T-cell (primary cell): ENCODE measurements at regions not wholly inside any gene's neighbourhood (a gene's known extent, or its start where the extent isn't known, plus 50 kb on each side); places are given as distances from the start of the nearest gene placed in this dataset.

Experiments used
- ATAC-seq, 4 experiments: fragments of 200-7000 bp in 3 of 4; fragments of 150-1000 bp in 1 of 4; cut with Tn5 transposase; replicated peaks in 1 of 4; 1 replicate in 3 of 4; 2 replicates in 1 of 4; pipeline ENCODE4 v1.10.0; 2021; ENCODE audit warnings: moderate library complexity in 3 of 4, mild to moderate bottlenecking in 2 of 4, moderate number of reproducible peaks in 1 of 4
- CTCF ChIA-PET, 2 donors: fragments of 300-600 bp; sonication (Branson Sonifier 250); formaldehyde crosslinking; loops; one replicate each; lab custom pipeline; 2022; ENCODE audit warnings: antibody characterized with exemption in 2 of 2; lab: Charles Lee
- POLR2A ChIA-PET, 2 donors: fragments of 300-600 bp; sonication (Branson Sonifier 250); formaldehyde crosslinking; loops; one replicate each; lab custom pipeline; 2022; ENCODE audit warnings: antibody characterized with exemption in 2 of 2; lab: Charles Lee
- DNase-seq, 35 experiments: peaks; one replicate each; pipeline versions ENCODE4 v3.0.0 to v3.0.0-alpha.2; 2013 to 2023
- H3K27ac ChIP-seq: one replicate; pipeline ENCODE4 v1.5.1; 2013; ENCODE audit warnings: low read length
- H3K27me3 ChIP-seq, 2 experiments: replicated peaks in 1 of 2; 1 replicate in 1 of 2; 2 replicates in 1 of 2; pipeline versions ENCODE4 v1.6.1 to v1.7.0; 2013; ENCODE audit warnings: low read length in 1 of 2, mixed read lengths in 1 of 2; ENCODE audit not compliant: control insufficient read depth in 2 of 2, insufficient read depth in 2 of 2; ENCODE audit errors: extremely low read depth in 1 of 2
- H3K36me3 ChIP-seq, 2 donors: 1 replicate in 1 of 2; 2 replicates in 1 of 2; pipeline versions ENCODE4 v1.6.1 to v1.7.0; 2013; ENCODE audit warnings: low read length in 1 of 2; ENCODE audit not compliant: control insufficient read depth in 2 of 2, insufficient read depth in 1 of 2; ENCODE audit errors: extremely low read depth in 1 of 2
- H3K4me1 ChIP-seq, 2 experiments: 1 replicate in 1 of 2; 2 replicates in 1 of 2; pipeline versions ENCODE4 v1.6.1 to v1.7.0; 2013; ENCODE audit warnings: low read length in 2 of 2, mixed read lengths in 1 of 2; ENCODE audit not compliant: insufficient read depth in 2 of 2, control insufficient read depth in 1 of 2; ENCODE audit errors: extremely low read depth in 1 of 2
- H3K4me3 ChIP-seq, 2 donors: 1 replicate in 1 of 2; 2 replicates in 1 of 2; pipeline versions ENCODE4 v1.5.1 to v1.7.0; 2013; ENCODE audit warnings: mild to moderate bottlenecking in 2 of 2, low read length in 1 of 2, moderate library complexity in 1 of 2; ENCODE audit not compliant: control insufficient read depth in 1 of 2; ENCODE audit errors: extremely low read depth in 1 of 2
- H3K9me3 ChIP-seq: 2 replicates; pipeline ENCODE4 v1.7.0; 2013
- H3K27ac Mint-ChIP-seq, 2 donors: one replicate each; pipeline ENCODE4 v1.8.0; 2020 to 2021; ENCODE audit warnings: mild to moderate bottlenecking in 2 of 2, mixed read lengths in 2 of 2
- H3K27me3 Mint-ChIP-seq, 2 donors: one replicate each; pipeline ENCODE4 v1.8.0; 2021 to 2022; ENCODE audit warnings: mixed read lengths in 2 of 2
- H3K36me3 Mint-ChIP-seq: one replicate; pipeline ENCODE4 v1.8.0; 2021; ENCODE audit warnings: mixed read lengths
- H3K4me1 Mint-ChIP-seq, 3 donors: one replicate each; pipeline ENCODE4 v1.8.0; 2020 to 2022; ENCODE audit warnings: mixed read lengths in 3 of 3, mild to moderate bottlenecking in 1 of 3
- H3K4me3 Mint-ChIP-seq, 3 donors: one replicate each; pipeline ENCODE4 v1.8.0; 2020 to 2022; ENCODE audit warnings: mild to moderate bottlenecking in 3 of 3, mixed read lengths in 3 of 3, moderate library complexity in 3 of 3
- H3K9me3 Mint-ChIP-seq, 3 donors: one replicate each; pipeline ENCODE4 v1.8.0; 2020 to 2022; ENCODE audit warnings: mixed read lengths in 3 of 3
- WGBS: methylation state at CpG from one replicate; pipeline ENCODE4 v1.1.5; 2013; ENCODE audit warnings: missing lambda C conversion rate; ENCODE audit not compliant: insufficient coverage; 5-methylcytosine and 5-hydroxymethylcytosine counted together

DNA sequence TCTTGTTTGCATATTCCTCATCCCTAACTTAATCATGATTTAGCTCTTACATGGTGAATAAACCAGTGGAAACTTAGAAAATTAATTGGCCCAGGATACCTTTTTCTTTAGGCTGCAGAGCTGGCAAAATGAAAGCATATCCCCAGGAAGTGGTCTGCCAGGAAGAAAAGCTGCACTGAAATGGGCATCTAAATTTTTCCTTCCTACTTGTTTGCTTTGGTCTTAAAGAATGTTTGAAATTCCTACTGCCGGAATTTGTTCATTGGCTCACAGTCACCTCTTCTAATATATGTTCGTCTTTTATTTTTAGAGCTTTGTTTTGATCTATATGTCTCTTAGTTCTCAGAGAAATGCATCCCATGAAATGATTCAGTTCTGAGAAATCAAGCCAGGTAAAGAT is 113.2 kb upstream of the ELL2 start:
- H3K9me3 ChIP-seq: no peaks in the 10 kb centered on the region
- no peaks in the 10 kb centered on the region for H3K4me1 ChIP-seq
- no CpG with 5 or more reads among the region's 2 CpGs for WGBS
- no peak for DNase-seq
- Mint-ChIP-seq H3K27ac (no peak overlapping the region), H3K9me3 (no peaks in the 10 kb centered on the region), H3K4me3 (no peak overlapping the region), H3K36me3 (no peaks in the 10 kb centered on the region), H3K27me3 (no peaks in the 10 kb centered on the region), H3K4me1 (no peaks in the 10 kb centered on the region)
- H3K27me3 ChIP-seq: no peaks in the 10 kb centered on the region
- no peaks in the 10 kb centered on the region for H3K36me3 ChIP-seq
- ChIA-PET CTCF (no interaction called here), POLR2A (interaction anchor here in 1 of 2 donors (0.5 kb wide), 1 partner anchor 196 kb away, joined by 5 read pairs; no protein-coding TSS in a partner anchor)
- no peak overlapping the region for H3K4me3 ChIP-seq
- no peak for ATAC-seq
- H3K27ac ChIP-seq: no peak overlapping the region

DNA sequence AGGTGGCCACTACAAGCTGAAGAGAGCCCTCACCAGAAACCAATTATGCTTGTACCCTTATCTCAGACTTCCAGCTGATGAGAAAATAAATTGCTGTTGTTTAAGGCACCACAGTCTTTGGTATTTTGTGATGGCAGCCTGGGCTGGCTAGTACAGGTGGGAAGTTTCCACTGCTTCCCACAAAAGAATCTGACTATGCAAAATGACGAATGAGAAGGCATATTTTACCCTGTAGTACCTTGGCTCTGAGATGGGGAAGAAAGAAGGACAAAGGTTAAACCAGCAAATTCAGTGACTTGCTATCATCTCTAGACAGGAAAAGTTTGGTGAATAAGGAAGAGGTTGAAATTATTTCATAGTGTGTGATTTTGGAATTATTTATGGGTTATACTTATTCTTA is 112.8 kb upstream of the ELL2 start:
- Mint-ChIP-seq H3K27ac (no peak overlapping the region), H3K36me3 (no peaks in the 10 kb centered on the region), H3K9me3 (no peaks in the 10 kb centered on the region), H3K4me1 (no peaks in the 10 kb centered on the region), H3K27me3 (no peaks in the 10 kb centered on the region), H3K4me3 (no peak overlapping the region)
- DNase-seq: no peak
- Histone ChIP-seq H3K27me3 (no peaks in the 10 kb centered on the region), H3K4me1 (no peaks in the 10 kb centered on the region), H3K9me3 (no peaks in the 10 kb centered on the region), H3K4me3 (no peak overlapping the region), H3K36me3 (no peaks in the 10 kb centered on the region), H3K27ac (no peak overlapping the region)
- no peak for ATAC-seq
- CTCF ChIA-PET: no interaction called here
- no CpG with 5 or more reads among the region's 1 CpG for WGBS
- POLR2A ChIA-PET: interaction anchor here in 1 of 2 donors (0.5 kb wide), 1 partner anchor 197 kb away, joined by 5 read pairs; no protein-coding TSS in a partner anchor

DNA sequence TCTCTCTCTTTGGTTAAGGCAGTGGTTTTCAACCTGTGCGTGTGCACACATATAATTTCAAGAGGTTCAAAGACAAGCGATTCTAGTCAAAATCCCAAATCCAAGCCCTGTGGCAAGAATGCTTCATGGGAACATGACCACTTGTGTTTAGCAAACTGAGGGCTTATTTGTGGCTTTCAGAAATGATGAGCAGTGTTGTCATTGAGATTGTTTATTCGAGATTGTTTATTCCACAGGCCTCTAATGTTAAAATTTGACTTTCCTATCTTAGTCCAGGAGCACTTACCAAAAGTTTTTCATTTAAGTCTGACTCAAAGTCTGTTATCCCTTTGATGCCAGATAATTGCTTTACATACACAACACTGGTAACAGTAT is 111.1 kb upstream of the ELL2 start:
- H3K9me3 Mint-ChIP-seq: no peaks in the 10 kb centered on the region
- ATAC-seq: no peak
- Histone ChIP-seq H3K4me3 (no peak overlapping the region), H3K9me3 (no peaks in the 10 kb centered on the region), H3K36me3 (no peaks in the 10 kb centered on the region), H3K27me3 (no peaks in the 10 kb centered on the region), H3K27ac (no peak overlapping the region), H3K4me1 (no peaks in the 10 kb centered on the region)
- H3K4me1 Mint-ChIP-seq: no peaks in the 10 kb centered on the region
- H3K36me3 Mint-ChIP-seq: no peaks in the 10 kb centered on the region
- no peak overlapping the region for H3K27ac Mint-ChIP-seq
- no peak for DNase-seq
- H3K4me3 Mint-ChIP-seq: no peak overlapping the region
- ChIA-PET CTCF (no interaction called here), POLR2A (no interaction called here)
- WGBS: no CpG with 5 or more reads among the region's 3 CpGs
- H3K27me3 Mint-ChIP-seq: no peaks in the 10 kb centered on the region

DNA sequence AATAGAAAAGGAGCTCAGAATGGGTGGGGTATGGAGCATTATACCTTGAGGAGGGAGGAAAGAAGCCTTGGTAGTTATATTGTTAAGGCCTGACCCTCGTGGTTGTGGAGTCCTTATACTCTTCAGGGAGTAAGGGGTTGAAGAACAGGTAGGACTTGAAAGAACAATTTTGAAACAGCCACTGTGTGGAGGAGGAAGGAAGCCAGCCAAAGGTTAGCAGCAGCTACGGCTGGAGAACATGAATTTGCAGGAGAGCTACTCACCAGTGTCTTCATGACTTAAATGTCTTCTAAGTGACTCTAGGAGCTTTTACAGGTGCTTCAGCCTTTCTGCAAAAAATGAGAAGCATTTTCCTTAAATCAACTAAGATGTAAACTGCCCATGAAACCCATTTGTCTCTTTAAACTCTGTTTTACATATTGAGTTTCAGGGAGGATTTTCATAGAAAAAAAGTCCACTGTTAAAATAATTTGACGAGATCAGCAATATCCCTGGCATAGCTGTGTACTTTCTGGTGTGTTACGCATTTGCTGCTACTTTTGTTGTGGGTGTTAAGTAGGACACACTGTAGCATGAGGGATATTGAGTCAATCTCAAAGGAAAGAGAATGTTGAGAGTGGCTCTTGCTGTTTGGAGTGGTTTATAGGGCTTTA is 110.6 kb upstream of the ELL2 start:
- no peaks in the 10 kb centered on the region for H3K9me3 ChIP-seq
- H3K27ac ChIP-seq: no peak overlapping the region
- no peaks in the 10 kb centered on the region for H3K4me1 ChIP-seq
- H3K4me3 Mint-ChIP-seq: no peak overlapping the region
- no peaks in the 10 kb centered on the region for H3K36me3 Mint-ChIP-seq
- DNase-seq (no peak), ATAC-seq (no peak)
- no peaks in the 10 kb centered on the region for H3K4me1 Mint-ChIP-seq
- no peaks in the 10 kb centered on the region for H3K27me3 Mint-ChIP-seq
- no peaks in the 10 kb centered on the region for H3K36me3 ChIP-seq
- no peaks in the 10 kb centered on the region for H3K9me3 Mint-ChIP-seq
- POLR2A ChIA-PET: no interaction called here
- CTCF ChIA-PET: no interaction called here
- no peak overlapping the region for H3K4me3 ChIP-seq
- WGBS: 77% methylated on average over 4 of the region's 4 CpGs
- no peak overlapping the region for H3K27ac Mint-ChIP-seq
- no peaks in the 10 kb centered on the region for H3K27me3 ChIP-seq

DNA sequence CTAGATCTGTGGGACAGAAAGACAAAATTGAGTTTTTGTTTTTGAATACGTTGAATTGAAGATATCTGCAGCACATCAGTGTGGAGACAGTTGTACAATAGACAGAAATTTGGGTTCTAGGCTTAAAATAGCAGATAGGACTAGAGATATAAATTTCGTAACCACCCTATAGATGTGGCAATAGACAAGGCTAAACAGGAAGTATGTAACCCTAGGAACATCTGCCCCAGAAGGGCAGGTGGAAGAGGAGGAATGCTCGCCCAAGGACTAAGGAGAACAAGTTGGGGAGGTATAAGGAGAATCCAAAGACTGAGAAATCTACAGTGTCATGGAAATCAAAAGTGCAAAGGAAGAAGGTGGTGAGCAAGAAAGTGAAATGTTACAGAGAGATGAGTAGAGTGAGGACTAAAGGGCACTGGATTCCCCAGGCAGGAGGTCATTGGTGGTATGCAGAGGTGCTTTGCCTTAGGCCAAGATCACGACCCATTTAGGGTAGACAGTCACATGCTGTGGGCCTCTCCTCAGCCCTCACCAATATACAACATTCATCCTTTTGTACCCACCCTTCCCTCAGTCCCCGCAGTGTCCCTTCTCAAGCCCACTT is 109.1 kb upstream of the ELL2 start:
- no peak overlapping the region for H3K4me3 ChIP-seq

DNA sequence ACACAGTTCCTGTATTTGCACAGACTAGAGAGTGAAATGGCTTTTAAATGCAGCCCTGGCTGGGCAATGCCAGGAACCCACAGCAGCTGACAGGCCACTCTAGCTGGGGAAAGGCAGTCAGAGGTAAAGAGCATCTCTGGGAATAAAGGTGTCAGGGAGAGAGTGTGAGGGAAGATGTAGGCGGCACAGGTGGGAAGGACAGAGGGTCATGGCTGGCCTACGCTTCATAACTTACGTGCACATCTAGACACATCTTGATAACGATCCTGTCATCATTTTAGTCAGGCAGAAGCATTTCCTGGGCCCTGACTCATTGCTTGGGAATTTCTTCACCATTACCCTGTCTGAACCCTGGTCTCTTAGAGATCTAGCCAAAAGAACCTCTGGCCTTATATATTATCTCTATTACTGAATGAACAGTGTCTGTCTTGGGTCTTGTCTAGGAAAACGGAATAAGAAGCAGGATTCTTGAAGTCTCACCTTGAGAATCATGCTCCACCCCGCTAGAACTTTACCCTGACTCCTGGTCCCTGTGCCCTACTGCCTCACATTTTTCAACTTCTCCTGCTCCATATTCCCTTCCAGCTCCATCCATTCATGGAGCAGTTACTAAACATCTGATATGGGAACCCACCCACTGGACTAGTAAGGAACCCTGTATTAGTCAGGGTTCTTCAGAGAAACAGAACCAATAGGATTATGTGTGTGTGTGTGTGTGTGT is 106.4 kb upstream of the ELL2 start:
- WGBS: 75% methylated on average over 4 of the region's 6 CpGs
- Mint-ChIP-seq H3K27me3 (no peaks in the 10 kb centered on the region), H3K36me3 (no peaks in the 10 kb centered on the region), H3K9me3 (no peaks in the 10 kb centered on the region), H3K4me3 (no peak overlapping the region), H3K27ac (no peak overlapping the region), H3K4me1 (no peaks in the 10 kb centered on the region)
- ATAC-seq (no peak), DNase-seq (no peak)
- Histone ChIP-seq H3K27me3 (no peaks in the 10 kb centered on the region), H3K27ac (no peak overlapping the region), H3K36me3 (no peaks in the 10 kb centered on the region), H3K9me3 (no peaks in the 10 kb centered on the region), H3K4me3 (no peak overlapping the region), H3K4me1 (no peaks in the 10 kb centered on the region)
- ChIA-PET CTCF (no interaction called here), POLR2A (no interaction called here)

More for the DNA sequence above, 109.1 kb upstream of the ELL2 start:
- POLR2A ChIA-PET: no interaction called here
- no peaks in the 10 kb centered on the region for H3K36me3 Mint-ChIP-seq
- H3K36me3 ChIP-seq: no peaks in the 10 kb centered on the region
- WGBS: 83% methylated on average over 4 of the region's 5 CpGs
- no peaks in the 10 kb centered on the region for H3K4me1 ChIP-seq
- CTCF ChIA-PET: no interaction called here
- no peaks in the 10 kb centered on the region for H3K27me3 ChIP-seq
- ATAC-seq (no peak), DNase-seq (no peak)
- H3K27ac Mint-ChIP-seq: no peak overlapping the region
- no peaks in the 10 kb centered on the region for H3K9me3 Mint-ChIP-seq
- no peak overlapping the region for H3K4me3 Mint-ChIP-seq
- H3K27me3 Mint-ChIP-seq: no peaks in the 10 kb centered on the region
- H3K27ac ChIP-seq: no peak overlapping the region
- H3K9me3 ChIP-seq: no peaks in the 10 kb centered on the region
- no peaks in the 10 kb centered on the region for H3K4me1 Mint-ChIP-seq
